GM12873 (cell line): ENCODE measurements at regions not wholly inside any gene's neighbourhood (a gene's known extent, or its start where the extent isn't known, plus 50 kb on each side); places are given as distances from the start of the nearest gene placed in this dataset.

Experiments
- TF ChIP-seq, protein P1 (sequence below): IDR thresholded peaks from 2 replicates; pipeline ENCODE4 v1.5.1; 2012; ENCODE audit warnings: low read depth, mild to moderate bottlenecking, moderate library complexity, low read length, control low read depth; ENCODE audit not compliant: insufficient read depth; ENCODE audit errors: missing control alignments

- TF ChIP-seq, protein P1, sequence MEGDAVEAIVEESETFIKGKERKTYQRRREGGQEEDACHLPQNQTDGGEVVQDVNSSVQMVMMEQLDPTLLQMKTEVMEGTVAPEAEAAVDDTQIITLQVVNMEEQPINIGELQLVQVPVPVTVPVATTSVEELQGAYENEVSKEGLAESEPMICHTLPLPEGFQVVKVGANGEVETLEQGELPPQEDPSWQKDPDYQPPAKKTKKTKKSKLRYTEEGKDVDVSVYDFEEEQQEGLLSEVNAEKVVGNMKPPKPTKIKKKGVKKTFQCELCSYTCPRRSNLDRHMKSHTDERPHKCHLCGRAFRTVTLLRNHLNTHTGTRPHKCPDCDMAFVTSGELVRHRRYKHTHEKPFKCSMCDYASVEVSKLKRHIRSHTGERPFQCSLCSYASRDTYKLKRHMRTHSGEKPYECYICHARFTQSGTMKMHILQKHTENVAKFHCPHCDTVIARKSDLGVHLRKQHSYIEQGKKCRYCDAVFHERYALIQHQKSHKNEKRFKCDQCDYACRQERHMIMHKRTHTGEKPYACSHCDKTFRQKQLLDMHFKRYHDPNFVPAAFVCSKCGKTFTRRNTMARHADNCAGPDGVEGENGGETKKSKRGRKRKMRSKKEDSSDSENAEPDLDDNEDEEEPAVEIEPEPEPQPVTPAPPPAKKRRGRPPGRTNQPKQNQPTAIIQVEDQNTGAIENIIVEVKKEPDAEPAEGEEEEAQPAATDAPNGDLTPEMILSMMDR: no peak
Measured at GRCh38 chr2:144886862-144887261, 366.9 kb upstream of the ZEB2 start.

- TF ChIP-seq, protein P1: no peak
Measured at GRCh38 chr2:144877893-144878292, 358.0 kb upstream of the ZEB2 start.

DNA sequence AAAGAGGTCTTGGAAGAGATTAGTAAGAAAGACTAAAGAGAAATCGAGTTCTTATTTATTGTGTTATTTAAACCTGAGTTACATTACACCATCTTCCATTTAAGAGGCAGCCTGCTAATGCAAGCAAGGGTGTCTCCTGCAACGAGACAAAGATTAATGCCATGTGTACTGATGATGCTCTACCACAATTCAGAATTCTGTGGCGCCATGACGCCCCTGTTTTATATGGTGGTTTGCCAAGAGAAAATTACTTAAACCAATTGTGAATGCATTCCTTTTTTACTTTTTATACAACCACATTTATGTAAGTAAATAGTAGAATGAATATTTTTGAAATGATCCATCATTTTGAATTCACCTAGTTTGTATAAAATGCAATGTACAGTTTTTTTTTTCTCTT is 356.1 kb upstream of the ZEB2 start:
- TF ChIP-seq, protein P1: no peak

GRCh38 chr2:144875290-144875969 is 355.5 kb upstream of the ZEB2 start:
- TF ChIP-seq, protein P1: no peak

- TF ChIP-seq, protein P1: no peak
Measured at GRCh38 chr2:144865670-144866069, 345.8 kb upstream of the ZEB2 start.

DNA sequence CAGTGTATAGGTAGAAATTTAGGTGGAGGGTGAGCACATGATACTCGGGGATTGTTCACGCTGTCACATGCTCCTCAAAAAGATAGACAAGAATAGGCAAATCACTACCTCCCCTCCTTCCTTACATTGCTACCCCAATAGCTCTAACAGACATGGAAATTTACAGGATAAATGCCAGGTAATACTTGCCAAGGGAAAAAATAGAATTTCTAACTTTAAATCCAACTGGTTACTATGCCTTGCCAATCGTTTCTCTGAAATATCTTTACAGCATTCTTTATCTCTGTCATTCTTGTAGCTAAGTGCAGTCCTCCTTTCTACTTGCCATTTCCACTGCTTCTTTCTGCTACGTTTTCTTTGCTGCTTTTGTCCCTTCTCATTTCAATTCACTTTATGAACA is 339.8 kb upstream of the ZEB2 start:
- TF ChIP-seq, protein P1: no peak

- TF ChIP-seq, protein P1: no peak
Measured at GRCh38 chr2:144858211-144858610, 338.3 kb upstream of the ZEB2 start.

GRCh38 chr2:144854596-144854995 is 334.7 kb upstream of the ZEB2 start:
- TF ChIP-seq, protein P1: no peak
